CD4-positive, CD25-positive, alpha-beta regulatory T cell (primary cell): ENCODE measurements at regions not wholly inside any gene's neighbourhood (a gene's known extent, or its start where the extent isn't known, plus 50 kb on each side); places are given as distances from the start of the nearest gene placed in this dataset.
"Not testable (repeated sequence)": the region's sequence is repeated elsewhere in the genome, so short reads cannot be mapped to it uniquely, and the experiment has no call there.

Source experiments
- ATAC-seq, 2 donors: fragments of 150-1000 bp; cut with Tn5 transposase; one replicate each; pipeline ENCODE4 v1.10.0; 2021; ENCODE audit warnings: low read depth in 2 of 2, moderate number of reproducible peaks in 2 of 2, moderate library complexity in 1 of 2
- DNase-seq, 3 donors: peaks; one replicate each; pipeline versions ENCODE4 v3.0.0 to v3.0.0-alpha.2; 2012 to 2022; ENCODE audit warnings: mixed read lengths in 1 of 3
- H3K27ac ChIP-seq: one replicate; pipeline ENCODE4 v1.7.0; 2013; ENCODE audit warnings: mild to moderate bottlenecking, low read length; ENCODE audit not compliant: insufficient read depth, poor library complexity, severe bottlenecking
- H3K27me3 ChIP-seq: one replicate; pipeline ENCODE4 v1.7.0; 2013; ENCODE audit warnings: low read length; ENCODE audit not compliant: control insufficient read depth, insufficient read depth
- H3K36me3 ChIP-seq: one replicate; pipeline ENCODE4 v1.7.0; 2013; ENCODE audit warnings: mild to moderate bottlenecking, low read length, moderate library complexity; ENCODE audit not compliant: control insufficient read depth, insufficient read depth
- H3K4me1 ChIP-seq: 2 replicates; pipeline ENCODE4 v1.7.0; 2013; ENCODE audit warnings: mild to moderate bottlenecking, low read length; ENCODE audit not compliant: insufficient read depth, control insufficient read depth, poor library complexity, severe bottlenecking
- H3K4me3 ChIP-seq: one replicate; pipeline ENCODE4 v1.7.0; 2013; ENCODE audit warnings: low read depth, mild to moderate bottlenecking, low read length, moderate library complexity
- H3K9me3 ChIP-seq, 2 experiments: 1 replicate in 1 of 2; 2 replicates in 1 of 2; pipeline ENCODE4 v1.7.0; 2013; ENCODE audit warnings: low read length in 2 of 2, mild to moderate bottlenecking in 1 of 2, moderate library complexity in 1 of 2; ENCODE audit not compliant: control insufficient read depth in 2 of 2
- H3K27ac Mint-ChIP-seq, 3 donors: one replicate each; pipeline ENCODE4 v1.8.0; 2020 to 2022; ENCODE audit warnings: mild to moderate bottlenecking in 3 of 3, mixed read lengths in 3 of 3, moderate library complexity in 2 of 3
- H3K27me3 Mint-ChIP-seq: one replicate; pipeline ENCODE4 v1.8.0; 2022; ENCODE audit warnings: mild to moderate bottlenecking, mixed read lengths
- H3K36me3 Mint-ChIP-seq: one replicate; pipeline ENCODE4 v1.8.0; 2020; ENCODE audit warnings: mixed read lengths
- H3K4me1 Mint-ChIP-seq, 4 donors: one replicate each; pipeline ENCODE4 v1.8.0; 2020 to 2022; ENCODE audit warnings: mixed read lengths in 4 of 4, mild to moderate bottlenecking in 1 of 4
- H3K4me3 Mint-ChIP-seq, 4 donors: one replicate each; pipeline ENCODE4 v1.8.0; 2020 to 2022; ENCODE audit warnings: mild to moderate bottlenecking in 4 of 4, mixed read lengths in 4 of 4, moderate library complexity in 3 of 4
- H3K9me3 Mint-ChIP-seq, 7 donors: one replicate each; pipeline ENCODE4 v1.8.0; 2020 to 2022; ENCODE audit warnings: mixed read lengths in 7 of 7, mild to moderate bottlenecking in 3 of 7, moderate library complexity in 2 of 7

DNA sequence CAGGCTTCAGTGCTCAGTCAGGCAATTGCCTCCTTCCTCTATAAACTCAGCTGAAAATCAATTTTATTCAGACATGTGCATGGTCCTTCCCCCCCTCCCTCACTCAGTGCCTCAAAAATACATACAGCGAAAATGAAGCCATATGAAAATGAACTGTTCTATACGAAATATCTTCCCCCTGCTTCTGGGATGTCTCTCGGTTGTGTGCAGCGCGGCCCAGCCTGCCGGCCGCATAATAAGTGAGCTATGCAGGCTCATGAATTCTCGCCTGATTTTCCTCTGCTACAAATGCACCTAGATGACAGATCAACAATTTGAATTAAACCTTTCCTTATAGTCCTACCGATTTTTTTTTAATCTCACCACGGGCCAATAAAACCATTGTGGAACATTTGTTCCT lies 252.9 kb downstream of the CRLF2 start:
- H3K4me3 Mint-ChIP-seq = no peak overlapping the region
- no peak overlapping the region for H3K27ac Mint-ChIP-seq
- H3K27me3 Mint-ChIP-seq = no peaks in the 10 kb centered on the region
- peaks cover 0 to 8% (median 0%) of the 10 kb centered on the region in 7 donors for H3K9me3 Mint-ChIP-seq
- Histone ChIP-seq H3K27ac (no peak overlapping the region), H3K4me3 (no peak overlapping the region), H3K27me3 (no peaks in the 10 kb centered on the region), H3K9me3 (peaks cover 0 to 5% of the 10 kb centered on the region in 2 experiments), H3K36me3 (no peaks in the 10 kb centered on the region), H3K4me1 (no peaks in the 10 kb centered on the region)
- H3K4me1 Mint-ChIP-seq = peaks cover 0 to 3% (median 0%) of the 10 kb centered on the region in 4 donors
- DNase-seq (no peak), ATAC-seq (no peak)
- H3K36me3 Mint-ChIP-seq = no peaks in the 10 kb centered on the region

DNA sequence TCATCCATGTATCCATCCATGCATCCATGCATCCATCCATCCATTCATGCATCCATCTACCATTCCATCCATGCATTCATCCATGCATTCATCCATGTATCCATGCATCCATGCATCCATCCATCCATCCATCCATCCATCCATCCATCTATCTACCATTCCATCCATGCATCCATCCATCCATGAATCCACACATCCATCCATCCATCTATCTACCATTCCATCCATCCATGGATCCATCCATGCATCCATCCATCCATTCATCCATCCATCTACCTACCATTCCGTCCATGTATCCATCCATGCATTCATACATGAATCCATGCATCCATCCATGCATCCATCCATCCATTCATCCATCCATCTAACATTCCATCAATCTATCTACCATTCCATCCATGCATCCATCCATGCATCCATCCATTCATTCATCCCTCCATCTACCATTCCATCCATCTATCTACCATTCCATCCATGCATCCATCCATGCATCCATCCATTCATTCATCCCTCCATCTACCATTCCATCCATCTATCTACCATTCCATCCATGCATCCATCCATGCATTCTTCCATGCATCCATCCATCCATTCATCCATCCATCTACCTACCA lies 257.2 kb downstream of the CRLF2 start:
- H3K4me1 Mint-ChIP-seq, H3K36me3 Mint-ChIP-seq: not testable (repeated sequence)

GRCh38 chrX:953879-954482 lies 258.5 kb downstream of the CRLF2 start:
- no peaks in the 10 kb centered on the region for H3K27me3 ChIP-seq
- ATAC-seq = no peak
- no peaks in the 10 kb centered on the region for H3K27me3 Mint-ChIP-seq
- no peaks in the 10 kb centered on the region for H3K36me3 ChIP-seq
- H3K4me3 Mint-ChIP-seq = no peak overlapping the region
- H3K27ac ChIP-seq = no peak overlapping the region
- H3K27ac Mint-ChIP-seq = no peak overlapping the region
- H3K9me3 ChIP-seq = peaks cover 0 to 5% of the 10 kb centered on the region in 2 experiments
- H3K4me1 ChIP-seq = no peaks in the 10 kb centered on the region
- H3K9me3 Mint-ChIP-seq = peaks cover 0 to 8% (median 0%) of the 10 kb centered on the region in 7 donors
- H3K36me3 Mint-ChIP-seq = no peaks in the 10 kb centered on the region
- no peak overlapping the region for H3K4me3 ChIP-seq
- H3K4me1 Mint-ChIP-seq = no peaks in the 10 kb centered on the region
- no peak for DNase-seq

More for the DNA sequence above, 257.2 kb downstream of the CRLF2 start:
- not testable (repeated sequence) for H3K4me3 Mint-ChIP-seq, H3K27ac Mint-ChIP-seq, H3K4me3 ChIP-seq, H3K36me3 ChIP-seq, H3K9me3 ChIP-seq, DNase-seq, ATAC-seq, H3K27me3 ChIP-seq, H3K9me3 Mint-ChIP-seq, H3K4me1 ChIP-seq, H3K27ac ChIP-seq, H3K27me3 Mint-ChIP-seq

GRCh38 chrX:952816-953215 lies 259.6 kb downstream of the CRLF2 start:
- ATAC-seq (no peak), DNase-seq (no peak)
- no peak overlapping the region for H3K27ac ChIP-seq
- H3K36me3 Mint-ChIP-seq = no peaks in the 10 kb centered on the region
- H3K4me1 ChIP-seq = no peaks in the 10 kb centered on the region
- H3K4me3 ChIP-seq = no peak overlapping the region
- peaks cover 0 to 9% (median 0%) of the 10 kb centered on the region in 7 donors for H3K9me3 Mint-ChIP-seq
- H3K9me3 ChIP-seq = peaks cover 0 to 5% of the 10 kb centered on the region in 2 experiments
- H3K4me1 Mint-ChIP-seq = no peaks in the 10 kb centered on the region
- H3K36me3 ChIP-seq = no peaks in the 10 kb centered on the region
- no peak overlapping the region for H3K4me3 Mint-ChIP-seq
- no peaks in the 10 kb centered on the region for H3K27me3 Mint-ChIP-seq
- H3K27me3 ChIP-seq = no peaks in the 10 kb centered on the region
- H3K27ac Mint-ChIP-seq = no peak overlapping the region

GRCh38 chrX:947262-947661 lies 265.2 kb downstream of the CRLF2 start:
- not testable (repeated sequence) for H3K27ac ChIP-seq, H3K4me3 Mint-ChIP-seq, H3K36me3 Mint-ChIP-seq, H3K27me3 ChIP-seq, H3K36me3 ChIP-seq, H3K4me1 ChIP-seq, H3K4me1 Mint-ChIP-seq, H3K4me3 ChIP-seq, DNase-seq, ATAC-seq, H3K27me3 Mint-ChIP-seq, H3K9me3 ChIP-seq, H3K27ac Mint-ChIP-seq, H3K9me3 Mint-ChIP-seq

DNA sequence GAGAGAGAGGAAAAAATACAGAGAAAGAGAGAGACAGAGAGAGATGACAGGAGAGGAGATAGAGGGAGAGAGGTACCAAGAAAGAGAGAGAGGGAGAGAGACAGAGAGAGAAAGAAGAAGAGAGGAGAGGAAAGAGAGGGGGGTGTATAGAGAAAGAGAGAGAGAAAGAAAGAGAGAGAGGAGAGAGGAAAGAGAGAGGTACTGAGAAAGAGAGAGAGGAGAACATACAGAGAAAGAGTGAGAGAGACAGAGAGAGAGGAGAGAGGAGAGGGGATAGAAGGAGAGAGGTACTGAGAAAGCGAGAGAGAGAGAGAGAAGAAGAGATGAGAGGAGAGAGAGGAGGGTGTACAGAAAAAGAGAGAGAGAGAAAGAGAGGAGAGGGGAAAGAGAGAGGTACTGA lies 269.4 kb downstream of the CRLF2 start:
- H3K27me3 Mint-ChIP-seq = peaks cover 11% of the 10 kb centered on the region
- ATAC-seq = no peak

DNA sequence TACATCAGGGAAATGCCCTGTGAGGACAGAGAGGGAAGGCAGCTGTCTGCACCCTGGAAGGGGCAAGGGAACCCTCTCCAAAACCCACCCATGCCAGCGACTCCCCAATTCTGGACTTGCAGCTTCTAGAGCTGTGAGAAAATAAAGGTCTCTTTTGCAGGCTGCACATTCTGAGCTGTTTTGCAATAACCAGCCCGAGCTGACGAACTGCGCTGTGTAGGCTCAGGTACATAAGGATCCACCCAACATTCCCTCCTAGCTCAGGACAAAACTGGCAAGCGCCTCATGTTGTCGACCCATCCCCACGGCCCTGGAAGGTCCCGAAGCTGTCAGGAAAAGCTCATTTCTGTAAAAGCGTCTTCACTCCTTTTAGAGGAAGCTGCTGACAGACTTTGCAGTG lies 271.8 kb downstream of the CRLF2 start:
- no peaks in the 10 kb centered on the region for H3K36me3 ChIP-seq
- H3K9me3 ChIP-seq = no peaks in the 10 kb centered on the region
- no peak overlapping the region for H3K27ac ChIP-seq
- H3K4me1 ChIP-seq = no peaks in the 10 kb centered on the region
- H3K27ac Mint-ChIP-seq = no peak overlapping the region
- H3K27me3 Mint-ChIP-seq = peaks cover 11% of the 10 kb centered on the region
- peaks cover 0 to 5% (median 0%) of the 10 kb centered on the region in 7 donors for H3K9me3 Mint-ChIP-seq
- no peak overlapping the region for H3K4me3 ChIP-seq
- ATAC-seq = no peak
- no peak overlapping the region for H3K4me3 Mint-ChIP-seq
- H3K4me1 Mint-ChIP-seq = no peaks in the 10 kb centered on the region
- H3K36me3 Mint-ChIP-seq = no peaks in the 10 kb centered on the region
- no peak for DNase-seq
- H3K27me3 ChIP-seq = no peaks in the 10 kb centered on the region

More for the DNA sequence above, 269.4 kb downstream of the CRLF2 start:
- no peaks in the 10 kb centered on the region for H3K4me1 ChIP-seq
- H3K27ac ChIP-seq = no peak overlapping the region
- H3K27me3 ChIP-seq = no peaks in the 10 kb centered on the region
- no peak overlapping the region for H3K4me3 ChIP-seq
- no peaks in the 10 kb centered on the region for H3K9me3 ChIP-seq
- H3K9me3 Mint-ChIP-seq = peaks cover 0 to 2% (median 1%) of the 10 kb centered on the region in 7 donors
- no peaks in the 10 kb centered on the region for H3K36me3 ChIP-seq
- no peaks in the 10 kb centered on the region for H3K36me3 Mint-ChIP-seq
- no peak overlapping the region for H3K27ac Mint-ChIP-seq
- no peaks in the 10 kb centered on the region for H3K4me1 Mint-ChIP-seq
- DNase-seq = no peak
- peak overlapping the region in 1 of 4 donors; percentile 43 for H3K4me3 Mint-ChIP-seq
